Astrocyte of the cerebellum (primary cell): ENCODE measurements at regions not wholly inside any gene's neighbourhood (a gene's known extent, or its start where the extent isn't known, plus 50 kb on each side); places are given as distances from the start of the nearest gene placed in this dataset.

ENCODE experiments used
- DNase-seq: peaks from one replicate; pipeline ENCODE4 v3.0.0-alpha.2; 2011; ENCODE audit warnings: low read depth
- H3K4me3 ChIP-seq: 2 replicates; pipeline ENCODE4 v1.5.1; 2011; ENCODE audit warnings: mild to moderate bottlenecking, low read depth, low read length, moderate library complexity
- in situ Hi-C: cut with HindIII; loops from 2 replicates; pipeline ENCODE4 v1.10.0; 2017; ENCODE audit warnings: low sequenced_read_pairs
- TF ChIP-seq, protein P1 (sequence below): IDR thresholded peaks from 2 replicates; pipeline ENCODE4 v1.5.1; 2012; ENCODE audit warnings: low read length, low read depth, moderate library complexity, mild to moderate bottlenecking; ENCODE audit errors: missing control alignments

GRCh38 chr6:158870649-158870957, 51.4 kb upstream of the EZR start:
- TF ChIP-seq, protein P1, sequence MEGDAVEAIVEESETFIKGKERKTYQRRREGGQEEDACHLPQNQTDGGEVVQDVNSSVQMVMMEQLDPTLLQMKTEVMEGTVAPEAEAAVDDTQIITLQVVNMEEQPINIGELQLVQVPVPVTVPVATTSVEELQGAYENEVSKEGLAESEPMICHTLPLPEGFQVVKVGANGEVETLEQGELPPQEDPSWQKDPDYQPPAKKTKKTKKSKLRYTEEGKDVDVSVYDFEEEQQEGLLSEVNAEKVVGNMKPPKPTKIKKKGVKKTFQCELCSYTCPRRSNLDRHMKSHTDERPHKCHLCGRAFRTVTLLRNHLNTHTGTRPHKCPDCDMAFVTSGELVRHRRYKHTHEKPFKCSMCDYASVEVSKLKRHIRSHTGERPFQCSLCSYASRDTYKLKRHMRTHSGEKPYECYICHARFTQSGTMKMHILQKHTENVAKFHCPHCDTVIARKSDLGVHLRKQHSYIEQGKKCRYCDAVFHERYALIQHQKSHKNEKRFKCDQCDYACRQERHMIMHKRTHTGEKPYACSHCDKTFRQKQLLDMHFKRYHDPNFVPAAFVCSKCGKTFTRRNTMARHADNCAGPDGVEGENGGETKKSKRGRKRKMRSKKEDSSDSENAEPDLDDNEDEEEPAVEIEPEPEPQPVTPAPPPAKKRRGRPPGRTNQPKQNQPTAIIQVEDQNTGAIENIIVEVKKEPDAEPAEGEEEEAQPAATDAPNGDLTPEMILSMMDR = no peak
- no peak overlapping the region for H3K4me3 ChIP-seq
- in situ Hi-C loops = no loop called here
- DNase-seq = no peak

DNA sequence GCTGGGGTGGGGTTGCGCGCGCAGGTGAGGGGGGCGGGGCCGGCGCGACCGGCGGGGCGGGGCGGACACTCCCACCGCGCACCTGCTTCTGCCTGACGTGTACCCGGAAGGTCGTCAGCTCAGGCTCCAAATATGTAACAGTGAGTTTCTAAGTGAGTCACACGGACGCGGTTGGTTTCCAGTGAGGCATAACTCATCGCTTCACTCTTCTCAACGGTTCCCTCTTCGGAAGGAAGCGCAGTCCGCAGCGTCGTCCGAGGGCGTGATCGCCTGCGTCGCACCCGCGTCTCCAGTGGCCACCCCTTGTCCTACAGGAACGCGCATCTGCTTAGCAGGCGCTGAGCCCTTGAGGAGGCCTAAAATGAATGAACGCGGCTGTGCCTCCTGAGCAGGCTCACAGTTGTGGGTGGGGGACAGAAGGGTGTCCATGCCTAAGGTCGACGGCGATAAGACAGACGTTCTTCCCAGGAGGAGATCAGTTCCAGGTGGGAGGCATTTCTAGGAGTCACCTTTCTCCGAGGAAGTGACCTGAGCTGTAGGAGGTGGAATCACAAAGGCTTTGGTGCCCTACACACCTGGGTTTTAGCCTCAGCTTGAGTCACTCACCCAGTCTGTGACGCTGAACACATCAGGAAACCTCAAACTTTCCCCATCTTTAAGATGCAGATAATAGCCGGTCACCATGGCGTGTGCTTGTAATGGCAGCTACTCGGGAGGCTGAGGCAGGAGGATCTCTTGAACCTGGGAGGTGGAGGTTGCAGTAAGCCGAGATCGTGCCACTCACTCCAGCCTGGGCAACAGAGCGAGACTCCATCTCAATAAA, 50.9 kb upstream of the EZR start:
- TF ChIP-seq, protein P1 = no peak
- H3K4me3 ChIP-seq = peak overlapping the region; percentile 51
- peak; percentile 60 for DNase-seq
- in situ Hi-C loops = no loop called here

- in situ Hi-C loops = no loop called here
- DNase-seq = no peak
- H3K4me3 ChIP-seq = peak overlapping the region; percentile 51
- TF ChIP-seq, protein P1 = no peak
These were observed 50.0 kb upstream of the EZR start for GRCh38 chr6:158868890-158869825.
